ENCODE measurements at regions not wholly inside any gene's neighbourhood (a gene's known extent, or its start where the extent isn't known, plus 50 kb on each side); places are given as distances from the start of the nearest gene placed in this dataset.
A peak's percentile ranks its signal among the peaks of the same experiment; 100 is the strongest.

DNA sequence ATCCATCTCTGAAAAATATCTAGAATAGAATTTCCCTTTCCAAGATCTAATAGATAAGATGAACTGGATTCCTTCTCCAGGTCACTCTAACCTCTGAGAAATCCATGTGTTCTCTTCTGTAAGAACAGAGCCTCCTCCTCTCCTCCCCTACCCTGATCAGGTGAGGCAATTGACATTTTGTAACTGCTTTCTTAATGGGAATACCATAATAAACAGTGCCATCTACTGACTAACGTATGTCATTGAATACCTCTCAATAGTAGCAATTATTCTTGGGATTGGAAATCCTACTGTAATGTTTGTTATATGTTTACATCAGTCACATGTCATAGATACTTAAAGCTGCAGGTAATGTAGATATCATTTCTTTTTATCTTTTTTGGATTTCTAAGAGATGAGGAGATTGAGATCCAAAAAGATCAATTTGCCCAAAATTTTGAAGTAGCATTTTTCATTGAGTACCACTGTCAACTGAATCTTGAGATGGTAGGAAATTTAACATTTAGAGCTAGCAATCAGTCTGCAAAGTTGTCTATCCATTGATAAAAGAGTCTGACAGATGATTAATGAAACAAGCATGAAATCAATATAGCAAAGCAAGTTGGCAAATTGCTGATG is 365.8 kb upstream of the HSF2 start:
- TF ChIP-seq POLR2AphosphoS5 (IDR thresholded peaks at IDR 0.05): peak; percentile 38
- TF ChIP-seq, protein P1, sequence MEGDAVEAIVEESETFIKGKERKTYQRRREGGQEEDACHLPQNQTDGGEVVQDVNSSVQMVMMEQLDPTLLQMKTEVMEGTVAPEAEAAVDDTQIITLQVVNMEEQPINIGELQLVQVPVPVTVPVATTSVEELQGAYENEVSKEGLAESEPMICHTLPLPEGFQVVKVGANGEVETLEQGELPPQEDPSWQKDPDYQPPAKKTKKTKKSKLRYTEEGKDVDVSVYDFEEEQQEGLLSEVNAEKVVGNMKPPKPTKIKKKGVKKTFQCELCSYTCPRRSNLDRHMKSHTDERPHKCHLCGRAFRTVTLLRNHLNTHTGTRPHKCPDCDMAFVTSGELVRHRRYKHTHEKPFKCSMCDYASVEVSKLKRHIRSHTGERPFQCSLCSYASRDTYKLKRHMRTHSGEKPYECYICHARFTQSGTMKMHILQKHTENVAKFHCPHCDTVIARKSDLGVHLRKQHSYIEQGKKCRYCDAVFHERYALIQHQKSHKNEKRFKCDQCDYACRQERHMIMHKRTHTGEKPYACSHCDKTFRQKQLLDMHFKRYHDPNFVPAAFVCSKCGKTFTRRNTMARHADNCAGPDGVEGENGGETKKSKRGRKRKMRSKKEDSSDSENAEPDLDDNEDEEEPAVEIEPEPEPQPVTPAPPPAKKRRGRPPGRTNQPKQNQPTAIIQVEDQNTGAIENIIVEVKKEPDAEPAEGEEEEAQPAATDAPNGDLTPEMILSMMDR (IDR thresholded peaks at IDR 0.05): peak; percentile 56 to 74 (median 68)

Measured in gastroesophageal sphincter (tissue), 3 donors.